ENCODE measurements at regions not wholly inside any gene's neighbourhood (a gene's known extent, or its start where the extent isn't known, plus 50 kb on each side); places are given as distances from the start of the nearest gene placed in this dataset.

GRCh38 chr2:56099963-56100362 lies 83.8 kb upstream of the CCDC85A start:
- DNase-seq (ENCODE audit: extremely low read depth, low read depth), result no peak
- TF ChIP-seq, protein P1, sequence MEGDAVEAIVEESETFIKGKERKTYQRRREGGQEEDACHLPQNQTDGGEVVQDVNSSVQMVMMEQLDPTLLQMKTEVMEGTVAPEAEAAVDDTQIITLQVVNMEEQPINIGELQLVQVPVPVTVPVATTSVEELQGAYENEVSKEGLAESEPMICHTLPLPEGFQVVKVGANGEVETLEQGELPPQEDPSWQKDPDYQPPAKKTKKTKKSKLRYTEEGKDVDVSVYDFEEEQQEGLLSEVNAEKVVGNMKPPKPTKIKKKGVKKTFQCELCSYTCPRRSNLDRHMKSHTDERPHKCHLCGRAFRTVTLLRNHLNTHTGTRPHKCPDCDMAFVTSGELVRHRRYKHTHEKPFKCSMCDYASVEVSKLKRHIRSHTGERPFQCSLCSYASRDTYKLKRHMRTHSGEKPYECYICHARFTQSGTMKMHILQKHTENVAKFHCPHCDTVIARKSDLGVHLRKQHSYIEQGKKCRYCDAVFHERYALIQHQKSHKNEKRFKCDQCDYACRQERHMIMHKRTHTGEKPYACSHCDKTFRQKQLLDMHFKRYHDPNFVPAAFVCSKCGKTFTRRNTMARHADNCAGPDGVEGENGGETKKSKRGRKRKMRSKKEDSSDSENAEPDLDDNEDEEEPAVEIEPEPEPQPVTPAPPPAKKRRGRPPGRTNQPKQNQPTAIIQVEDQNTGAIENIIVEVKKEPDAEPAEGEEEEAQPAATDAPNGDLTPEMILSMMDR (IDR thresholded peaks at IDR 0.05; ENCODE audit: low read depth, low read length), result no peak

GRCh38 chr2:56100791-56101312 lies 82.9 kb upstream of the CCDC85A start:
- DNase-seq (ENCODE audit: extremely low read depth, low read depth), result no peak
- TF ChIP-seq, protein P1 (IDR thresholded peaks at IDR 0.05; ENCODE audit: low read depth, low read length), result no peak

DNA sequence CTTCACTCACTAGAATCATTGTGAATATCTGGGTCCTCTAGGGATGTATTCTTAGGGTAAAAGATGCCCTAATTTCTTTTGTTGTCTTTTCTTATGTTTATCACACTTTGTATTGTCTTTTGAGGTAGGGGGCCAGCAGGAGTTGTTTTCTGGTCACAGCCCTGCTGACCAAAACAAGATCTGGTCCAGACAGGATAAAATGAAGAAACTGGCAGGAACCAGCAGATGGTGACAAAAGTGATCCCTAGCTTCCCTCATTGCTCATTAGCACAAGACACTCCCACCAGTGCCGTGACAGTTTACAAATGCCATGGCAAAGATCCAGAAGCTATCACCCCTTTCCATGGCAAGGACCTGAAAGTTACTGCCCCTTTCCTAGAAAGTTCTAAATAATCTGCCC lies 81.7 kb upstream of the CCDC85A start:
- no peak for DNase-seq (ENCODE audit: extremely low read depth, low read depth)
- TF ChIP-seq, protein P1 (IDR thresholded peaks at IDR 0.05; ENCODE audit: low read depth, low read length), result no peak

DNA sequence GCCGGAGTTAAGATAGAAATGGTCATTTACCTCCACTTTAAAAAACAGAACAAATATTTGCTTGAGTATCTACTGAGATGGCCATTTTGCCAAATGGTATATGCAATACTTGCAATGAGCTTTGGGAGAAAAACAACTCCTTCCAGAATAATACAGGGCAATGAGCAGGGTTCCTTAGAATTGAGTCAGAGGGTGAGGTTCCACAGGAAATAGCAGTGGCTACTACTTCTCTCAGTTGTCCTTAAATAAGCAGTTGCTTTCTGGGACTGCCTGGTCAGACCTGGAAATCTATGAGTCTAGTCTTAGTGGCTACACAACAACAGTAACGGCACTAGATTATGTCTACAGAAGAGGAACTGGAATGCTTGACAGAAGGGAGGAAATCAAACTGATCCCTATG lies 80.9 kb upstream of the CCDC85A start:
- DNase-seq (ENCODE audit: extremely low read depth, low read depth), result no peak
- TF ChIP-seq, protein P1 (IDR thresholded peaks at IDR 0.05; ENCODE audit: low read depth, low read length), result no peak

DNA sequence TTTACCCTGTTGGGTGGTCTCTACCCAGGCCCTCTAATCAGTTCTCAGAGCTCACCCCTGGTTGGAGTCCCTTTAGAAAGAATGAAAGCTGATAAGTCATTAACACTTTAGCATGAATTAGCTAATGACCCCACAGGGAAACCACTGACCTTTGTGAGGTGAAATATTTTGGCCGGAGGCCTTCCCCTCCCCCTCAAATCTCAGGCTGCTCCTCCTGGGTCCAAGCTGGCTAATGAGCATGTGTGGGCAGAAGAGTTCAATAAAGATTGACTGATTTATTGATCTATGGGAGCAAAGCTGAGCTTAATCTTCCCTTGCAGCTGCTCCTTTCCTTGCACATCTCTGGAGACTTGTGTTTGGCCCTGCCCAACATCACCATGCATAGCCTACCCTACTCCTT lies 78.8 kb upstream of the CCDC85A start:
- TF ChIP-seq, protein P1 (IDR thresholded peaks at IDR 0.05; ENCODE audit: low read depth, low read length), result no peak
- DNase-seq (ENCODE audit: extremely low read depth, low read depth), result no peak

GRCh38 chr2:56107502-56108220 lies 76.1 kb upstream of the CCDC85A start:
- no peak for DNase-seq (ENCODE audit: extremely low read depth, low read depth)
- TF ChIP-seq, protein P1 (IDR thresholded peaks at IDR 0.05; ENCODE audit: low read depth, low read length), result no peak

DNA sequence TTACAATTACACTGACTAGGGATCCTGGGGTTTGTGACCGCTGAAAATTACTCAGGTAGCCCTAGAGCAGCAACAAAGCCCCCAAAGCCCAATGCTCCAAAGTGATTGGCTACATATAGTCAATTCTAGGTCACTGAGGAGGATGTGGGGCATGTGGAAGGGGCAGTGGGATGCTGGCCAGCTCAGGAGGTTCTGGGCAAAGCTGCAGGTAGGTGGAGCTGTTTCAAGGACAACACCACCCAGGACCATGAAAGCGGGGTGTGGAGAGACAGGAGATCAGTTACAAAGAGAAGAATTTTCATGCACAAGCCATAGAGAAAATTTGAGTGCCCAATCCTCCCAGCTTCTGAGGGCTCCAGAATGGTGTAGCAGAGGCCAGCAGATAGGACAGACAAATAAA lies 75.0 kb upstream of the CCDC85A start:
- TF ChIP-seq, protein P1 (IDR thresholded peaks at IDR 0.05; ENCODE audit: low read depth, low read length), result no peak
- DNase-seq (ENCODE audit: extremely low read depth, low read depth), result no peak
